DOHH2 (cell line): ENCODE measurements at regions not wholly inside any gene's neighbourhood (a gene's known extent, or its start where the extent isn't known, plus 50 kb on each side); places are given as distances from the start of the nearest gene placed in this dataset.

Source experiments
- H3F3A ChIP-seq: fragments of 200-600 bp; sonication (generic), shearing (Covaris generic); 2 replicates; pipeline ENCODE4 v1.6.0; 2016; ENCODE audit warnings: antibody characterized with exemption, mild to moderate bottlenecking; ENCODE audit not compliant: control insufficient read depth, insufficient read depth
- H3K27ac ChIP-seq: fragments of 200-600 bp; sonication (generic); 2 replicates; pipeline ENCODE4 v1.5.1; 2014; ENCODE audit warnings: low read depth, mild to moderate bottlenecking, low read length, moderate library complexity
- H3K27me3 ChIP-seq: fragments of 200-600 bp; sonication (generic); 2 replicates; pipeline ENCODE4 v1.6.1; 2014; ENCODE audit warnings: mild to moderate bottlenecking, low read length, mixed read lengths; ENCODE audit not compliant: control insufficient read depth
- H3K36me3 ChIP-seq: fragments of 200-600 bp; sonication (generic); 2 replicates; pipeline ENCODE4 v1.6.1; 2014; ENCODE audit warnings: mild to moderate bottlenecking, low read length, moderate library complexity, mixed read lengths; ENCODE audit not compliant: control insufficient read depth
- H3K4me1 ChIP-seq: fragments of 200-600 bp; sonication (generic); 2 replicates; pipeline ENCODE4 v1.6.1; 2014; ENCODE audit warnings: mild to moderate bottlenecking, low read length, mixed read lengths; ENCODE audit not compliant: control insufficient read depth
- H3K4me2 ChIP-seq: fragments of 200-600 bp; sonication (generic); 2 replicates; pipeline ENCODE4 v1.6.0; 2014; ENCODE audit warnings: mild to moderate bottlenecking, low read length, moderate library complexity
- H3K4me3 ChIP-seq: fragments of 200-600 bp; sonication (generic); 2 replicates; pipeline ENCODE4 v1.5.1; 2014; ENCODE audit warnings: mild to moderate bottlenecking, low read length, mixed read lengths
- H3K79me2 ChIP-seq: fragments of 200-600 bp; sonication (generic); 2 replicates; pipeline ENCODE4 v1.6.1; 2014; ENCODE audit warnings: mild to moderate bottlenecking, low read length, mixed read lengths; ENCODE audit not compliant: control insufficient read depth
- H3K9me2 ChIP-seq: fragments of 200-600 bp; sonication (generic); replicated peaks from 2 replicates; pipeline ENCODE4 v1.6.1; 2014; ENCODE audit warnings: mild to moderate bottlenecking, low read length, mixed read lengths; ENCODE audit not compliant: control insufficient read depth
- H3K9me3 ChIP-seq: fragments of 200-600 bp; sonication (generic); 2 replicates; pipeline ENCODE4 v1.6.1; 2014; ENCODE audit warnings: antibody characterized with exemption, low read length, mixed read lengths; ENCODE audit not compliant: control insufficient read depth, insufficient read depth
- H4K20me1 ChIP-seq: fragments of 200-600 bp; sonication (generic); 2 replicates; pipeline ENCODE4 v1.6.0; 2014; ENCODE audit warnings: low read depth, mild to moderate bottlenecking, antibody characterized with exemption, low read length, moderate library complexity; ENCODE audit not compliant: control insufficient read depth, insufficient read depth
- CTCF ChIP-seq: fragments of 200-600 bp; sonication (generic); IDR thresholded peaks from one replicate; pipeline ENCODE4 v1.5.1; 2014; ENCODE audit warnings: antibody characterized with exemption, mild to moderate bottlenecking, low read depth, low read length; ENCODE audit not compliant: poor library complexity, severe bottlenecking
- EZH2phosphoT487 ChIP-seq: fragments of 200-600 bp; sonication (generic); IDR thresholded peaks from 2 replicates; pipeline ENCODE4 v1.6.1; 2017; ENCODE audit warnings: borderline replicate concordance, mild to moderate bottlenecking, antibody characterized with exemption, low read length, moderate library complexity, mixed read lengths

GRCh38 chr3:22660606-22661005, 542.5 kb upstream of the UBE2E2 start:
- Histone ChIP-seq H4K20me1 (no peaks in the 10 kb centered on the region), H3K9me2 (no peaks in the 10 kb centered on the region), H3K4me1 (no peaks in the 10 kb centered on the region), H3K27me3 (no peaks in the 10 kb centered on the region), H3K4me3 (no peak overlapping the region), H3K79me2 (no peaks in the 10 kb centered on the region), H3K36me3 (no peaks in the 10 kb centered on the region), H3K27ac (no peak overlapping the region), H3F3A (no peaks in the 10 kb centered on the region), H3K9me3 (no peaks in the 10 kb centered on the region), H3K4me2 (no peak overlapping the region)
- no peak for TF ChIP-seq EZH2phosphoT487
- TF ChIP-seq CTCF = no peak

- no peaks in the 10 kb centered on the region for H3K79me2 ChIP-seq
- H3K9me2 ChIP-seq = no peaks in the 10 kb centered on the region
- no peaks in the 10 kb centered on the region for H3F3A ChIP-seq
- no peaks in the 10 kb centered on the region for H3K36me3 ChIP-seq
- no peaks in the 10 kb centered on the region for H3K4me1 ChIP-seq
- no peaks in the 10 kb centered on the region for H3K9me3 ChIP-seq
- H3K27me3 ChIP-seq = no peaks in the 10 kb centered on the region
- H3K27ac ChIP-seq = no peak overlapping the region
- no peak overlapping the region for H3K4me2 ChIP-seq
- TF ChIP-seq CTCF = no peak
- no peak for TF ChIP-seq EZH2phosphoT487
- no peaks in the 10 kb centered on the region for H4K20me1 ChIP-seq
- H3K4me3 ChIP-seq = no peak overlapping the region
These were observed 541.9 kb upstream of the UBE2E2 start for GRCh38 chr3:22661121-22661700.

- Histone ChIP-seq H3K9me3 (no peaks in the 10 kb centered on the region), H4K20me1 (no peaks in the 10 kb centered on the region), H3K27me3 (no peaks in the 10 kb centered on the region), H3K36me3 (no peaks in the 10 kb centered on the region), H3K4me3 (no peak overlapping the region), H3K27ac (no peak overlapping the region), H3F3A (no peaks in the 10 kb centered on the region), H3K4me1 (no peaks in the 10 kb centered on the region), H3K4me2 (no peak overlapping the region), H3K9me2 (no peaks in the 10 kb centered on the region), H3K79me2 (no peaks in the 10 kb centered on the region)
- no peak for TF ChIP-seq CTCF
- no peak for TF ChIP-seq EZH2phosphoT487
These were observed 537.6 kb upstream of the UBE2E2 start for GRCh38 chr3:22665528-22665927.

- Histone ChIP-seq H3F3A (no peaks in the 10 kb centered on the region), H3K36me3 (no peaks in the 10 kb centered on the region), H4K20me1 (no peaks in the 10 kb centered on the region), H3K4me1 (no peaks in the 10 kb centered on the region), H3K27ac (no peak overlapping the region), H3K9me3 (no peaks in the 10 kb centered on the region), H3K79me2 (no peaks in the 10 kb centered on the region), H3K4me2 (no peak overlapping the region), H3K9me2 (no peaks in the 10 kb centered on the region), H3K27me3 (no peaks in the 10 kb centered on the region), H3K4me3 (no peak overlapping the region)
- TF ChIP-seq EZH2phosphoT487 (no peak), CTCF (no peak)
These were observed 536.4 kb upstream of the UBE2E2 start for GRCh38 chr3:22666736-22667135.
